Mesenchymal stem cell (in vitro differentiated cells and primary cell): ENCODE measurements at regions not wholly inside any gene's neighbourhood (a gene's known extent, or its start where the extent isn't known, plus 50 kb on each side); places are given as distances from the start of the nearest gene placed in this dataset.

ENCODE experiments used
- DNase-seq: peaks from one replicate; pipeline ENCODE4 v3.0.0-alpha.2; 2013
- H2AFZ ChIP-seq: one replicate; pipeline ENCODE4 v1.6.1; 2013; ENCODE audit warnings: low read depth, mild to moderate bottlenecking, control low read depth, inconsistent platforms, low read length, moderate library complexity
- H2AK5ac ChIP-seq: 2 replicates; pipeline ENCODE4 v1.6.1; 2013; ENCODE audit warnings: low read length, moderate library complexity, mild to moderate bottlenecking, inconsistent platforms; ENCODE audit not compliant: severe bottlenecking
- H2BK120ac ChIP-seq: one replicate; pipeline ENCODE4 v1.6.1; 2013; ENCODE audit warnings: low read depth, mild to moderate bottlenecking, inconsistent platforms, low read length, moderate library complexity
- H2BK12ac ChIP-seq, 2 experiments: one replicate each; pipeline ENCODE4 v1.6.1; 2013; ENCODE audit warnings: inconsistent platforms in 2 of 2, low read length in 2 of 2, mild to moderate bottlenecking in 2 of 2, moderate library complexity in 2 of 2, control low read depth in 1 of 2
- H2BK15ac ChIP-seq: one replicate; pipeline ENCODE4 v1.6.1; 2013; ENCODE audit warnings: mild to moderate bottlenecking, low read depth, inconsistent platforms; ENCODE audit not compliant: poor library complexity, severe bottlenecking
- H2BK5ac ChIP-seq: 2 replicates; pipeline ENCODE4 v1.6.1; 2013; ENCODE audit warnings: low read depth, mild to moderate bottlenecking, low read length, control low read depth, inconsistent platforms; ENCODE audit not compliant: poor library complexity, severe bottlenecking
- H3K14ac ChIP-seq, 2 experiments: one replicate each; pipeline ENCODE4 v1.6.1; 2013; ENCODE audit warnings: inconsistent platforms in 2 of 2, low read length in 2 of 2, control low read depth in 1 of 2, mild to moderate bottlenecking in 1 of 2, moderate library complexity in 1 of 2
- H3K18ac ChIP-seq, 2 experiments: one replicate each; pipeline ENCODE4 v1.6.1; 2013; ENCODE audit warnings: inconsistent platforms in 2 of 2, low read length in 2 of 2, control low read depth in 1 of 2, low read depth in 1 of 2, mild to moderate bottlenecking in 1 of 2
- H3K23ac ChIP-seq, 2 experiments: one replicate each; pipeline ENCODE4 v1.6.1; 2013; ENCODE audit warnings: inconsistent platforms in 2 of 2, low read length in 2 of 2, mild to moderate bottlenecking in 2 of 2, moderate library complexity in 2 of 2, control low read depth in 1 of 2
- H3K27ac ChIP-seq: 2 replicates; pipeline ENCODE4 v1.5.1; 2013; ENCODE audit warnings: mild to moderate bottlenecking, moderate library complexity, low read length, control low read depth, inconsistent platforms; ENCODE audit not compliant: poor library complexity, severe bottlenecking
- H3K27me3 ChIP-seq, 2 experiments: 2 replicates each; pipeline versions ENCODE4 v1.6.1 to v1.7.0; 2013; ENCODE audit warnings: low read length in 2 of 2, mild to moderate bottlenecking in 2 of 2, moderate library complexity in 2 of 2, control low read depth in 1 of 2, inconsistent platforms in 1 of 2; ENCODE audit not compliant: control insufficient read depth in 1 of 2, insufficient read depth in 1 of 2
- H3K36me3 ChIP-seq, 2 experiments: 2 replicates each; pipeline versions ENCODE4 v1.6.1 to v1.7.0; 2013; ENCODE audit warnings: low read length in 2 of 2, control low read depth in 1 of 2, inconsistent platforms in 1 of 2, low read depth in 1 of 2, mild to moderate bottlenecking in 1 of 2; ENCODE audit not compliant: insufficient read depth in 2 of 2, control insufficient read depth in 1 of 2
- H3K4ac ChIP-seq, 2 experiments: one replicate each; pipeline ENCODE4 v1.6.1; 2013; ENCODE audit warnings: inconsistent platforms in 2 of 2, low read length in 2 of 2, mild to moderate bottlenecking in 2 of 2, moderate library complexity in 2 of 2, control low read depth in 1 of 2, low read depth in 1 of 2
- H3K4me1 ChIP-seq: 2 replicates; pipeline ENCODE4 v1.6.1; 2013; ENCODE audit warnings: low read depth, low read length, control low read depth; ENCODE audit not compliant: control insufficient read depth, insufficient read depth
- H3K4me2 ChIP-seq: 2 replicates; pipeline ENCODE4 v1.6.1; 2013; ENCODE audit warnings: low read length, mild to moderate bottlenecking, inconsistent platforms; ENCODE audit not compliant: poor library complexity, severe bottlenecking
- H3K4me3 ChIP-seq, 2 experiments: 2 replicates each; pipeline versions ENCODE4 v1.5.1 to v1.7.0; 2013; ENCODE audit warnings: low read length in 2 of 2, mild to moderate bottlenecking in 2 of 2, control low read depth in 1 of 2, low read depth in 1 of 2; ENCODE audit not compliant: insufficient read depth in 1 of 2
- H3K79me1 ChIP-seq: replicated peaks from 2 replicates; pipeline ENCODE4 v1.6.1; 2013; ENCODE audit warnings: mild to moderate bottlenecking, control low read depth, low read length, inconsistent platforms; ENCODE audit not compliant: poor library complexity, severe bottlenecking
- H3K9ac ChIP-seq: 2 replicates; pipeline ENCODE4 v1.7.0; 2013; ENCODE audit warnings: mild to moderate bottlenecking, low read length, moderate library complexity
- H3K9me3 ChIP-seq: 2 replicates; pipeline ENCODE4 v1.7.0; 2013; ENCODE audit warnings: mild to moderate bottlenecking, low read length; ENCODE audit not compliant: control insufficient read depth
- H4K8ac ChIP-seq: one replicate; pipeline ENCODE4 v1.6.1; 2013; ENCODE audit warnings: inconsistent platforms, mild to moderate bottlenecking, low read length, moderate library complexity
- H4K91ac ChIP-seq: one replicate; pipeline ENCODE4 v1.6.1; 2013; ENCODE audit warnings: mild to moderate bottlenecking, low read length, inconsistent platforms
- whole genome bisulfite sequencing: methylation state at CpG from one replicate; pipeline ENCODE4 v1.1.7; 2013; ENCODE audit warnings: mixed read lengths; 5-methylcytosine and 5-hydroxymethylcytosine counted together

DNA sequence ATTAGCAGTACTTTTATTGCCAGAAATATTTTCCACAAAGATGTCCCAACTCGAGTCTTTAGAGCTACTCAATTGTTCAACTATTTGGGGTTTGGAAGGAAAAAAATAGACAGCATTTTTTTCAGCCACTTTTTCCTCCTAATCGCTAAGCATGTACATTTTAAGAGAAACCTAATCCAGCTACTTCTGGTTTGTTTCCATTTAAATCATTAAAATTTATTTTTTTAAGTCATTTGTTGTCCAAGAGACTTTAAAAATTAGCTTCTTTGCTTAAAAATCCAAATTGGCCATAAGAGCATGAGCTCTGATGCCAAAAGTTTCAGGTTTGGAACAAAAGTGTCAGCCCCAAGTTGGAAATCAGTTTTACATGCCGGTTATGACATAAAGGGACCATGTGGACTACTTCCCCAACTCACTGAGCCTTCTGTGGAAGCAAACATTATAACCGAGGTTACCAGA lies 186.3 kb upstream of the INTU start:
- no peak overlapping the region for H2AK5ac ChIP-seq
- no peak overlapping the region for H3K4me3 ChIP-seq
- H3K9ac ChIP-seq: no peak overlapping the region
- no peak overlapping the region for H3K14ac ChIP-seq
- no peaks in the 10 kb centered on the region for H3K27me3 ChIP-seq
- no peak overlapping the region for H2BK120ac ChIP-seq
- no peak overlapping the region for H4K8ac ChIP-seq
- H3K4ac ChIP-seq: no peak overlapping the region
- no peak overlapping the region for H3K27ac ChIP-seq
- H3K23ac ChIP-seq: no peak overlapping the region
- H4K91ac ChIP-seq: no peak overlapping the region
- no peaks in the 10 kb centered on the region for H3K79me1 ChIP-seq
- H2BK12ac ChIP-seq: no peak overlapping the region
- H3K9me3 ChIP-seq: no peaks in the 10 kb centered on the region
- no peaks in the 10 kb centered on the region for H3K4me1 ChIP-seq
- H3K4me2 ChIP-seq: no peak overlapping the region
- no peak overlapping the region for H2BK5ac ChIP-seq
- no peak overlapping the region for H2AFZ ChIP-seq
- no peaks in the 10 kb centered on the region for H3K36me3 ChIP-seq
- no peak for DNase-seq
- WGBS: 93% methylated on average over 4 of the region's 4 CpGs
- no peak overlapping the region for H3K18ac ChIP-seq
- no peak overlapping the region for H2BK15ac ChIP-seq

DNA sequence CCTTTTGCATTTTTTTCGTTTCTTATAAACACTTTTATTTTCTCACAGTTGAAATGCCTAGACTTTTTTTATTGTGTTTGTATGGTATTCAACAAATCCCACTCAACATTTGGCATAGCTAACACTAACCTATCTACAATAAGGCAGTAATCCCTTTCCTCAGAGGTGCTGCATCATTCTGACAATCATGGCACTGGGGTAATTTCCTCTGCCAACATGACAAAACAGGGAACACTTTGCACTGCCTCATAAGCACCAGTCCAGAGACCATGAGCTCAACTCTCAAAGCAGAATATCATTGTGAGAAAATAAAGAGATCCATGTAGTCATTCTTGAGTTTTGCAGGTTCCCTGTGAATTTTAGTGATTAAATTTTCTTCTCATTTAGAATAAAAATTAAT lies 183.8 kb upstream of the INTU start:
- Histone ChIP-seq H3K9me3 (no peaks in the 10 kb centered on the region), H2BK5ac (no peak overlapping the region), H2AK5ac (no peak overlapping the region), H3K4me2 (no peak overlapping the region), H3K79me1 (no peaks in the 10 kb centered on the region), H3K36me3 (no peaks in the 10 kb centered on the region), H2BK120ac (no peak overlapping the region), H4K91ac (no peak overlapping the region), H2AFZ (no peak overlapping the region), H3K14ac (no peak overlapping the region), H3K4me1 (no peaks in the 10 kb centered on the region), H3K9ac (no peak overlapping the region), H2BK12ac (no peak overlapping the region), H3K27ac (no peak overlapping the region), H3K4ac (no peak overlapping the region), H2BK15ac (no peak overlapping the region), H3K4me3 (no peak overlapping the region), H3K27me3 (no peaks in the 10 kb centered on the region), H3K23ac (no peak overlapping the region), H3K18ac (no peak overlapping the region), H4K8ac (no peak overlapping the region)
- DNase-seq: no peak
- WGBS: no CpG with 5 or more reads among the region's 1 CpG

DNA sequence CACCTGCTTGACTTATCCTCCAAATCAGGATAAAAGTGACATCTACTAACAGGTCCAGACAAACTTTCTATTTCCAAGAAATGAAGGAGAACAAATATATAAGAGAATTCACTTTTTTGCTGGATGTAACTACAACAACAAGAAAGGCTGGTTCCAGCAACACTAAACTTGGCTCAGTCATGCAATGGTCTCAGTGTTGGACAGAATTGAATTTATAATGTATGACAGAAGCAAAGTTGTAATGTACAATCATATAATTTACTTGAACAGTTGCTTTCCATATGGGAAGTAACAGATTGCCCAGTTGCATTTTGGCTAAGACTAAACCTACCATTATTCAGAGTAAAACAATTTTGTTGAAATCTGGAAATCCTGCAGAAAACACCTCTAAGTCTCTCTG lies 183.3 kb upstream of the INTU start:
- no peak overlapping the region for H3K14ac ChIP-seq
- H3K4me2 ChIP-seq: no peak overlapping the region
- H4K8ac ChIP-seq: no peak overlapping the region
- H3K23ac ChIP-seq: no peak overlapping the region
- no peak overlapping the region for H2BK5ac ChIP-seq
- H2BK12ac ChIP-seq: no peak overlapping the region
- no peak overlapping the region for H3K4ac ChIP-seq
- no peaks in the 10 kb centered on the region for H3K79me1 ChIP-seq
- H4K91ac ChIP-seq: no peak overlapping the region
- no peaks in the 10 kb centered on the region for H3K9me3 ChIP-seq
- H3K4me3 ChIP-seq: no peak overlapping the region
- H2BK15ac ChIP-seq: no peak overlapping the region
- no peak overlapping the region for H2BK120ac ChIP-seq
- no peak overlapping the region for H2AFZ ChIP-seq
- no peaks in the 10 kb centered on the region for H3K36me3 ChIP-seq
- DNase-seq: no peak
- no peak overlapping the region for H2AK5ac ChIP-seq
- no peaks in the 10 kb centered on the region for H3K27me3 ChIP-seq
- H3K9ac ChIP-seq: no peak overlapping the region
- H3K18ac ChIP-seq: no peak overlapping the region
- H3K27ac ChIP-seq: no peak overlapping the region
- H3K4me1 ChIP-seq: no peaks in the 10 kb centered on the region

DNA sequence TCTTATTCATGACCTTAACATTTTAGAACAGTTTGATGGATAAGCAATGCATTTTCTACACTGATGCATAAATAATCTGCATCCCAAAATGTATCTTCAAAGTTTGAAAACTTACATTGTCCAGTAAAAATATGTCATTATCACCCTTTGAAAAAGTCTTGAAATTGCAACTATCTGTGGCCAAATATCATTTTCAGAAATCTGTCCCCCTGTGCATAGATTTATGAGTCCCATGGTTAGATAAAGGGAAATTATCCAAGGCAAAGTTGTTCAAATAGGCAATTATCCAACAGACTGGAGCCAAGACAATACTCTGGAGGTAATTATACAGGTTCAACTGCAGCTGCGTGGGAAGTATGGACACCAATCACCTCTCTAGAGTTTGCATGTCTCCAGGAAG lies 182.5 kb upstream of the INTU start:
- H3K14ac ChIP-seq: no peak overlapping the region

More for the DNA sequence above, 182.5 kb upstream of the INTU start:
- H2BK12ac ChIP-seq: no peak overlapping the region
- H3K18ac ChIP-seq: no peak overlapping the region
- no peaks in the 10 kb centered on the region for H3K36me3 ChIP-seq
- H2BK5ac ChIP-seq: no peak overlapping the region
- no peak overlapping the region for H3K27ac ChIP-seq
- H3K4me2 ChIP-seq: no peak overlapping the region
- H3K27me3 ChIP-seq: no peaks in the 10 kb centered on the region
- H3K9ac ChIP-seq: no peak overlapping the region
- no peaks in the 10 kb centered on the region for H3K79me1 ChIP-seq
- no peak for DNase-seq
- no peak overlapping the region for H4K91ac ChIP-seq
- no peaks in the 10 kb centered on the region for H3K9me3 ChIP-seq
- H4K8ac ChIP-seq: no peak overlapping the region
- no peak overlapping the region for H2AK5ac ChIP-seq
- H3K23ac ChIP-seq: no peak overlapping the region
- no peak overlapping the region for H3K4ac ChIP-seq
- 92% methylated on average over 1 of the region's 1 CpG for WGBS
- H3K4me1 ChIP-seq: no peaks in the 10 kb centered on the region
- H3K4me3 ChIP-seq: no peak overlapping the region
- H2AFZ ChIP-seq: no peak overlapping the region
- H2BK15ac ChIP-seq: no peak overlapping the region
- no peak overlapping the region for H2BK120ac ChIP-seq
